HPDE6-E6E7 (cell line): ENCODE measurements at regions not wholly inside any gene's neighbourhood (a gene's known extent, or its start where the extent isn't known, plus 50 kb on each side); places are given as distances from the start of the nearest gene placed in this dataset.
"Not testable (repeated sequence)": the region's sequence is repeated elsewhere in the genome, so short reads cannot be mapped to it uniquely, and the experiment has no call there.

ENCODE experiments used
- DNase-seq: peaks from one replicate; pipeline ENCODE4 v3.0.0; 2011; ENCODE audit warnings: missing footprints; ENCODE audit errors: extremely low spot score

GRCh38 chr4:86478151-86478550 lies 116.0 kb upstream of the PTPN13 start:
- DNase-seq, result not testable (repeated sequence)

DNA sequence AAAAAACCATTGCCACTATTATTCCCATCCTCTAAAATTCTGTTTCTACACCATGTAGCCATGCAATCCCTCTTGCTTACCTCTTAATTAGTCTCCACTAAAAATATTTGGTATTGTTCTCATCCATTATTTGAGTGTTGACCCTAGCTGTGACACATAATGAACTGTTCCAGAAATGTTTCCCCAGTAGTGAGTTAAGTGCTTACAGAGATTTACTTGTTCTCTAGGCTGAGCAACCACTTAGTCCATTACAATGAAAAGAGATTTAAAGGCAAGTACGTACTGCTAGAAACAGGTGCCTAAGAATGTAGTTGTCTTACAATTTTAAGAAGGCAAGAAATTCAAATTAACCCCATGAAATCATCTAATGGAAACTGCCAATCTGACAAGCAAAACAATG lies 112.7 kb upstream of the PTPN13 start:
- DNase-seq, result no peak

GRCh38 chr4:86482306-86483172 lies 111.6 kb upstream of the PTPN13 start:
- no peak for DNase-seq

DNA sequence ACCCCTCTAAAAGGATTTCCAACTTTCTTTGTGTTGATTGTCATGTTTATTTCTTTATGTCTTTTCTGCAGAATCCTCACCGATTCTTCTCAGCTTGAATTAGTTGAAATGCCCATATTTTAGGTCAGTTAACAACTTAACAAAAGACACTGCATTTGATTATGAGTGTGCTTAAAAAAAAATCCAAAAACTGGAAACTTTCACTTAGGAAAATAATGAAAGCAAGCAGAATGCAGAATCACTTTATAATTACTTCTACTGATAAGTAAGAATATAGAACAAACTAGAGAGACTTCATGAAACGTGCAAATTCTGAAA lies 111.0 kb upstream of the PTPN13 start:
- DNase-seq, result no peak

DNA sequence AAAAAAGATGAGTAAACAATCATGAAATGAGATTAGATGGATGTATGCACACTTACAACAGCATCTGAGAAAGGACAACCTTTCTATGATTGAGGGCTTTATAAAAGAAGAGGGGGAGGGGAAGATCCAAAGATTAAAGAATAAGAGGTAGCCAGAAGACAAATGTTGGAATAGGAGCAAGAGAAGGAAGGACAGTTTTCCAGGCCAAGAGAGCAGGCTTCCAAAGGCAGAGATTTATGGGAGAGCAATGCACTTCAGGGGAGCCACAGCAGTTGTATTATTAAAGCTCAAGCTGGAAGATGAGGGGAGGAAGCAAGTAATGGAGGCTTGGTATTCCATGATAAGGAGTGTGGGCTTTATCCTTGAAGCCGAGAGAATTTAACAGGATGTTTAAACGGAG lies 110.3 kb upstream of the PTPN13 start:
- DNase-seq, result no peak

- DNase-seq, result no peak
Observed at GRCh38 chr4:86484241-86484640, 109.9 kb upstream of the PTPN13 start.

GRCh38 chr4:86487738-86488348 lies 106.3 kb upstream of the PTPN13 start:
- DNase-seq, result no peak

GRCh38 chr4:86493460-86493859 lies 100.7 kb upstream of the PTPN13 start:
- no peak for DNase-seq

DNA sequence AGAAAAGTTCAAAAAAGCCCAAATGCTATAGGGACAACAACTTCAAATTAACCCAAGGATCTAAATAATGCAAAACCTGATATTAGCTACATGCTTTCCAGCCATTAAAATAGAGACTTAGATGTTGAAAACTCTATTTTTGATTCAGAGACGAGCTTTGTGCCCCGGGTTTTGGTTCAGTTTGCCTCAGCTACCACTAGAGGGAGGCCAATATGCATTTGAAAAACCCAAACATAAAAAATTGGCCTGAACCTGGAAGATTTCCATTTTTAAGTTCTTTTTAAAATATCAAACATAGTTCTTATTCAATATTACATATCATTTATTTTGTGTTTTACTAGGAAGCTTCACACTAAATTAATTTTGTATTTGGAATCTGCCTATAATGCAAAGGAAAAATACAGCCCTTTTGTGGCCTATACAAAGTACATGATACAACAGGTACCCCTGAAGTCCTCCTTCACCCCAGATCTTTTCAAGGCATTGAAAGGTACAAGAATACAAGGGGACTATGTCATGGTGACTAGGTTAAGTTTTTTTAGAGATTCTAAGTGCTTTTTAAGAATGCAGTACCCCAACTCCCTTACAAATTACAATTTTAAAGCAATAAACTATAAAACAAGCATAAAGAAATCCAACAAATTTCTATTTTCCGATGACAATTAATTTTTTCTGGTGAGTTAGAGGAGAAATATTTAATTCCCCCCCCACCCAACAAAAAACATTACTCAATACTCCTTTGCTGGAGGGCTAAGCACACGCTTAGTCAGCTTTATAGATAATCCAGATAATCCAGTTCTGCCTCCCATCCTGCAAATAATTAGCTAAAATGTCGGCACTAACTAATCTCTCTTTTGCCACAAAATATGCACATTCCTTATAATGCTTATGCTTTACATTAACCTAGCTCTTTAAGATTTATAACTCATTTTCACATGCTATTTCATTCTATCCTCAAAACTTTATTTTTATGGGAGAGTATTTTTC lies 97.7 kb upstream of the PTPN13 start:
- peak; percentile 41 for DNase-seq

DNA sequence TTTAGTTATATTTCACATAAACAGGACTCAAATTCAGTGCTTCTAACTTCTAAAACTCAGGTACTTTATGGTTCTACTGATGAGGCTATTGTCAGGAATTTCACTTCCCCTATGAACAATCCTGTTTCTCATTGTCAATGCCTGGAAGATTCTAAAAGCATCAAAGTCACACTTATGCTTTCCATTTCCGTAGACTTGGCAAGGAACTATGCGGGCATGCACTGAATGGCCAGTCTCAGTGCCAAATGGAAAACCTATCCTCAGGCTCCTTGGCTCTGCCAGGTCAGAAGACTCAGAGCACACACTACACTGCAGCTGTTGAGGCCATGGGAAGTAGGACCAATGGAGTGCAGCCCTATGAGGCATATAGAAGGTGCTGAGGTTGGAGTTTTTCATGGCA lies 97.0 kb upstream of the PTPN13 start:
- peak; percentile 21 for DNase-seq

- DNase-seq, result peak; percentile 47
Observed at GRCh38 chr4:86497980-86498862, 95.9 kb upstream of the PTPN13 start.

GRCh38 chr4:86498863-86499166 lies 95.3 kb upstream of the PTPN13 start:
- no peak for DNase-seq

DNA sequence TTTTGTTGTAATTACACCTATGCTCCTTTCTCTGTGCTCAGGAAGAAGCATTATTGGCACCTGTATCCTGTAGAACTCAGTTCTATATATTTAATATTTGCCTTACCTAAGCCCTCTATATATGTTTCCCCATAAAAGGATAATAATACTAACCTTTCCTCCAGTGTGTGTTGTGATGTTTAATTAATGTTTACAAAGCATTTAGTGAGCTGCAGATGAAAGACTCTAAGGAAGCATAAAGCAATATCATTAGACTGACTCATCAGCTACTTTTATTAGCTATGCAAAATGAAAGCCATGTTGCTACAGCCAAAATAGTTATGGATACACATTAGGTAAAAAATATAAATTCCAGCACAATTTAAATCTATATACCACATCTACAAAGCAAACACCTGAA lies 93.6 kb upstream of the PTPN13 start:
- no peak for DNase-seq

- DNase-seq, result no peak
Observed at GRCh38 chr4:86502081-86502480, 92.0 kb upstream of the PTPN13 start.

GRCh38 chr4:86506591-86506990 lies 87.5 kb upstream of the PTPN13 start:
- DNase-seq, result no peak

DNA sequence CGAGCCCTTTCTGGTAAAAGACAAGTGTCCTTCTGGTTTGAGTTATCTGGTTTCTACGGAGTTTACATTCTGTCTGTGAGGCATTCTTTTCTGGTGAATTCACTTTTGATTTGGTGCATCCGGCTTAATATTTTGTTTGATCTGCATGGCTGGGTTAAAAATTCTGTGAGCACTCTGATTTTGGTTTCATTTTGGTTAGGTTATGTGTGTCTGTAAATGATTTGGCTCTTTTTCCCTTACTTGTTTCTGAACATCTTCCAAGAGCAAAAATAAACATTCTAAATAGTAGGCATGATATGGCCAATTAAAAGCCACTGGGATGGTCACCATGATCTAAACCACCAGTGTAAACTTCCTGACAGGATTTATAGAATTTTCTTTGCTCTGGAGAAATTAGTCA lies 85.7 kb upstream of the PTPN13 start:
- no peak for DNase-seq

DNA sequence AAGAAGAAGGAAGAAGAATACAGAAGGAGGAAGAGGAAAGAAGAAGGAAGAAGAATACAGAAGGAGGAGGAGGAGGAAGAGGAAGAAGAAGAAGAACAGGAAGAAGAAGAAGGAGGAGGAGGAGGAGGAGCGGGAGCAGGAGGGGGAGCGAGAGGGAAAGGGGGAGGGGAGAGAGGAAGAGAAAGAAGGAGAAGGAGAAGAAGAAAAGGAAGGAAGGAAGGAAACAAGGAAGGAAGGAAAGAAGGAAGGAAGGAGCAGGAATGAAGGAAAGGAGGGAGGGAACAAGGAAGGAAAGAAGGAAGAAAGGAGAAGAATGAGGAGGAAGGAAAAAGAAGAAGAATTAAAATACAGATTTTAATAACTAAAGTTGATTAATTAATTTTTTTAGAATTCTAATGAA lies 82.5 kb upstream of the PTPN13 start:
- no peak for DNase-seq

DNA sequence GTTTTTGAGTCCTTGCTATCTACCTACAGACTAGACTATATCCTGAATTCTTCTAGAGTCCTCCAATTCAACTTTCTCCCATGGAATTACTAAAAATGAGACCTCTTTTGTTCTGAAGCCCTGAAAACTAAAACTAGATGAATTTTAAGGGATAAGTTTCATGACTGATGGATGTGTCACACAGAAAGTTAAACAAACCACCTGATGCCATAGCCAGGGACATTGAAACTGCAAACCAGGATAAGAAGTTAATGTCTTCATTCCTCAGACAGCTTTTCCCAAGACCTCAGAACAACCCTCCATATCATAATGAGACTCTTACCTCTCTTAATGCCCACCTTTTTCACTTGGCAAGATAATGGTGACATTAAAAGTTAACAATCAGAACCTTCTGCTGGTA lies 81.5 kb upstream of the PTPN13 start:
- DNase-seq, result no peak

DNA sequence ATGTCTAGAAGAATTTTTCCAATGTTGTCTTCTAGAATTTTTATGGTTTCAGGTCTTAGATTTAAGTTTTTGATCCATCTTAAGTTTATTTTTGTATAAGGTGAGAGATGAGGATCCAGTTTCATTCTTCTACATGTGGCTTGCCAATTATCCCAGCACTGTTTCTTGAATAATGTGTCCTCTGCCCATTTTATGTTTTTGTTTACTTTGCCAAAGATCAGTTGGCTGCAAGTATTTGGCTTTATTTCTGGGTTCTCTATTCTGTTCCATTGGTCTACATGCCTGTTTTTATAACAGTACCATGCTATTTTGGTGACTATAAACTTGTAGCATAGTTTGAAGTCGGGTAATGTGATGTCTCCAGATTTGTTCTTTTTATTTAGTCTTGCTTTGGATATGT lies 78.2 kb upstream of the PTPN13 start:
- DNase-seq, result not testable (repeated sequence)

- DNase-seq, result no peak
Observed at GRCh38 chr4:86521373-86521969, 72.6 kb upstream of the PTPN13 start.

GRCh38 chr4:86522349-86522748 lies 71.8 kb upstream of the PTPN13 start:
- DNase-seq, result no peak
